Peyer's patch (tissue), 4 donors: ENCODE measurements at regions not wholly inside any gene's neighbourhood (a gene's known extent, or its start where the extent isn't known, plus 50 kb on each side); places are given as distances from the start of the nearest gene placed in this dataset.

Experiments used
- CTCF ChIP-seq, 6 experiments: fragments of 450-650 bp in 4 of 6; fragments of 200-600 bp in 2 of 6; sonication (generic) in 1 of 6; IDR thresholded peaks; one replicate each; pipeline ENCODE4 v1.5.1; 2017 to 2019; ENCODE audit warnings: antibody characterized with exemption in 6 of 6, mild to moderate bottlenecking in 3 of 6, moderate library complexity in 1 of 6
- POLR2A ChIP-seq, 2 donors: fragments of 450-650 bp; IDR thresholded peaks; one replicate each; pipeline ENCODE4 v1.5.1; 2017; ENCODE audit warnings: antibody characterized with exemption in 2 of 2, mild to moderate bottlenecking in 2 of 2, moderate library complexity in 2 of 2

GRCh38 chr5:68378204-68378820 lies 162.8 kb downstream of the PIK3R1 start:
- TF ChIP-seq CTCF (IDR thresholded peaks at IDR 0.05) = no peak
- TF ChIP-seq POLR2A (IDR thresholded peaks at IDR 0.05) = no peak
